Karpas-422 (cell line): ENCODE measurements at regions not wholly inside any gene's neighbourhood (a gene's known extent, or its start where the extent isn't known, plus 50 kb on each side); places are given as distances from the start of the nearest gene placed in this dataset.

Experiments
- DNase-seq: peaks from one replicate; pipeline ENCODE4 v3.0.0-alpha.2; 2015
- H2AFZ ChIP-seq: fragments of 200-600 bp; sonication (generic); 2 replicates; pipeline ENCODE4 v1.6.1; 2014; ENCODE audit warnings: antibody characterized with exemption, low read length, mixed read lengths
- H3K27ac ChIP-seq: fragments of 200-600 bp; sonication (generic); 2 replicates; pipeline ENCODE4 v1.5.1; 2014; ENCODE audit warnings: mild to moderate bottlenecking, low read length, moderate library complexity
- H3K27me3 ChIP-seq: fragments of 200-600 bp; sonication (generic); 2 replicates; pipeline ENCODE4 v1.6.1; 2014; ENCODE audit warnings: low read length, mixed read lengths
- H3K36me3 ChIP-seq: fragments of 200-600 bp; sonication (generic); 2 replicates; pipeline ENCODE4 v1.6.1; 2014; ENCODE audit warnings: low read length, mixed read lengths; ENCODE audit not compliant: insufficient read depth
- H3K4me1 ChIP-seq: fragments of 200-600 bp; sonication (generic); 2 replicates; pipeline ENCODE4 v1.6.1; 2014; ENCODE audit warnings: mild to moderate bottlenecking, low read length, mixed read lengths
- H3K4me2 ChIP-seq: fragments of 200-600 bp; sonication (generic); 2 replicates; pipeline ENCODE4 v1.6.1; 2014; ENCODE audit warnings: low read length, low read depth, mild to moderate bottlenecking; ENCODE audit not compliant: poor library complexity, severe bottlenecking
- H3K4me3 ChIP-seq: fragments of 200-600 bp; sonication (generic); 2 replicates; pipeline ENCODE4 v1.5.1; 2014; ENCODE audit warnings: mild to moderate bottlenecking, antibody characterized with exemption, low read length, mixed read lengths
- H3K79me2 ChIP-seq: fragments of 200-600 bp; sonication (generic); 2 replicates; pipeline ENCODE4 v1.6.1; 2014; ENCODE audit warnings: mild to moderate bottlenecking, low read length, mixed read lengths
- H3K9ac ChIP-seq: fragments of 200-600 bp; sonication (generic); 2 replicates; pipeline ENCODE4 v1.6.0; 2014; ENCODE audit warnings: low read length
- H3K9me2 ChIP-seq: fragments of 200-600 bp; sonication (generic), shearing (Covaris generic); replicated peaks from 2 replicates; pipeline ENCODE4 v1.6.0; 2014; ENCODE audit warnings: mild to moderate bottlenecking, low read length, moderate library complexity; ENCODE audit not compliant: insufficient read depth
- H3K9me3 ChIP-seq: fragments of 300-700, 200-600 bp; sonication (generic); 2 replicates; pipeline ENCODE4 v1.6.1; 2014; ENCODE audit warnings: low read length, mixed read lengths
- H4K20me1 ChIP-seq: fragments of 200-600 bp; sonication (generic); 2 replicates; pipeline ENCODE4 v1.6.1; 2014; ENCODE audit warnings: mild to moderate bottlenecking, antibody characterized with exemption, low read length, low read depth; ENCODE audit not compliant: insufficient read depth

DNA sequence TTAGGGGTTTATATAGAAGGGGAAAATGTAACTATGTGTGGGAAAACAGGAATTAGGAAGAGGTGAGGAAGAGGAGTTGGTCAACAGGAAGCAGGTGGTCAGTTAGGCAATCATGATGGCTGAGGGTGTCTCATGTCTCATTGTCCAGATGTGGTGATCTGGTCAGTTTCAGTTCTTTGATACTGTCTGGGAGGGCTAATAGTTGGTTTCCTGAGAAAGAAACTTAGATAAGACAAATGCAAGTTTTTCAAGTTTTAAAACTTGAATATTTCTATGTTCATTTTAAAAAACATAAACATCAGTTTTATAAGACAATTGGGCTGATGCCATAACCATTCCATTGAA lies 1121.8 kb upstream of the USP15 start:
- no peaks in the 10 kb centered on the region for H3K9me2 ChIP-seq
- H2AFZ ChIP-seq, result no peak overlapping the region
- H3K9ac ChIP-seq, result no peak overlapping the region
- DNase-seq, result no peak
- peaks cover 10% of the 10 kb centered on the region for H3K9me3 ChIP-seq
- no peaks in the 10 kb centered on the region for H3K36me3 ChIP-seq
- H4K20me1 ChIP-seq, result no peaks in the 10 kb centered on the region
- no peak overlapping the region for H3K4me3 ChIP-seq
- no peaks in the 10 kb centered on the region for H3K79me2 ChIP-seq
- no peak overlapping the region for H3K27ac ChIP-seq
- H3K27me3 ChIP-seq, result no peaks in the 10 kb centered on the region
- no peak overlapping the region for H3K4me2 ChIP-seq
- no peaks in the 10 kb centered on the region for H3K4me1 ChIP-seq

DNA sequence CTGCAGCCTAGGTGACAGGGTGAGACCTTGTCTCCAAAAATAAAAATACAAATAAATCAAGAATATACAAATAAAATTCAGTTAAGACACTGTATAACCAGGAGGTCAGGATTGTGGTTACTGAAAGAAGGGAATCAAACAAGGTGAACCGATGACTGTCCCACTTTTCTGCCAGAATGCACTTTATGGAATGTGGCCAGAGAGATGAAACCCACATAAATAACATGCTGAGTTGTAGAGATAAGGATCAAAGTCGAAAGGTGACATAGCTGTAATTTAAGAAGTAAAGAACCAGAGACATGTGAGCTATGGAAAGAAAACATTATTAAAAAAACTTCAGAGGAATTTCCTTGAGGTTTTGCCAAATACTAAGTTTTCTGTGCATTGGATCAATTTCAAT lies 1098.2 kb upstream of the USP15 start:
- no peak overlapping the region for H3K4me3 ChIP-seq
- no peaks in the 10 kb centered on the region for H4K20me1 ChIP-seq
- no peak overlapping the region for H3K4me2 ChIP-seq
- H3K4me1 ChIP-seq, result no peaks in the 10 kb centered on the region
- H2AFZ ChIP-seq, result no peak overlapping the region
- no peak overlapping the region for H3K9ac ChIP-seq
- DNase-seq, result no peak
- no peaks in the 10 kb centered on the region for H3K36me3 ChIP-seq
- H3K79me2 ChIP-seq, result no peaks in the 10 kb centered on the region
- H3K9me2 ChIP-seq, result no peaks in the 10 kb centered on the region
- peaks cover 25% of the 10 kb centered on the region; the same call in 1 of the 2 replicates for H3K9me3 ChIP-seq
- H3K27me3 ChIP-seq, result no peaks in the 10 kb centered on the region
- no peak overlapping the region for H3K27ac ChIP-seq

DNA sequence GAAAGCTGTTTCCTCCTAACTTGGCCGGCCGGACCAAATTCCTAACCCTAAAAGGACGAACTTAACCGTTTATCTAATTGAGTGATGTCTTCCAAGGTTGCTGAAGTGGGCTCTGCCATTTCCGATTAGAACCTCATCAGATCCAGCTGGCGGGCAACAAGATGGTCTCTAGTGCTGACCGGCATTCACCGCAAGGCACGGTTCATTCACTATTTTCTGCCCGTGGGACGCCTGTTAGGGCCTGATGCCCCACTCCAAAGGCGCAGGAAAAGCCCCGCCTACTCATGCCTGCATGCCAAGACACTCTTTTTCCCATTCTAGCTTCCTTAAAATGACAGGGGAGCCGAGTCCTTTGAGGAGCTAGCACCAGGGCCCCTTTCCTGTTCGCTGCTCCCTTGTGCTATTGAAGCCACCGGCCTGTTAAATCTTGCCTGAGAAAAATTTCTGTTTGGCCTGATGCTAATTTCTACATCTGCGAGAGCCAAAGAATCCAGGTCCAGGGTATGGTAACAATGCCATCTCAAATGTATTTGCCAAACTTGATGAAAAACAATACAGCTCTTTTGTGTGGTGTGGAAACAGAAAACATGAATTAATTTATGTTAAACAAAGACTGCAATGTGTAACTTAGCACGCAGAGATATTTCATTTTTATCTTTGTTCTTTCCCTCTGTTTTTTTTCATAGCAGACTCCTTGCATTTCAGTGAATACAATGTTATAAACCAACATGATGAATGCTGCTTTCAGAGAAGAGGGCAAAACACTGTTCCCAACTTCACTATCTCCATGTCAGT lies 1071.2 kb upstream of the USP15 start:
- no peaks in the 10 kb centered on the region for H3K9me2 ChIP-seq
- no peak overlapping the region for H3K27ac ChIP-seq
- H3K9me3 ChIP-seq, result no peaks in the 10 kb centered on the region; the same call in 1 of the 2 replicates
- no peak overlapping the region for H3K4me2 ChIP-seq
- no peak for DNase-seq
- H4K20me1 ChIP-seq, result no peaks in the 10 kb centered on the region
- H3K36me3 ChIP-seq, result no peaks in the 10 kb centered on the region
- no peaks in the 10 kb centered on the region for H3K4me1 ChIP-seq
- no peaks in the 10 kb centered on the region for H3K79me2 ChIP-seq
- H3K27me3 ChIP-seq, result no peaks in the 10 kb centered on the region
- no peak overlapping the region for H3K4me3 ChIP-seq
- no peak overlapping the region for H2AFZ ChIP-seq
- H3K9ac ChIP-seq, result no peak overlapping the region

DNA sequence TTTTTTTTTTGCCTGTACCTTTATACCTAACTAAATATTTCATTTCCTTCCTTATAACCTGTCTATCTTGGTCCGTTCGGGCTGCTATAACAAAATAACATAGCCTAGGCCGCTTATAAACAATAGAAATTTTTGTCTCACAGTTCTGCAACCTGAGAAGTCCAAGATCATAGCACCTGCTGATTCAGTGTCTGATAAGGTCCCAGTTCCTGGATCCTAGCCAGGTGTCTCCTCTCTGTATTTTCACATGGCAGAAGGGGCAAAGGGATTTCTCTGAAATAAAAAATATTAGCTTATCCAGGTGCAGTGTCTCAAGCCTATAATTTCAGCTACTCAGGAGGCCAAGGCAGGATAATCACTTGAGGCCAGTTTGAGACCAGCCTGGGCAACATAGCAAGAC lies 1046.6 kb upstream of the USP15 start:
- Histone ChIP-seq H3K36me3 (no peaks in the 10 kb centered on the region), H3K27me3 (no peaks in the 10 kb centered on the region), H3K9me2 (no peaks in the 10 kb centered on the region), H3K9me3 (peaks cover 25% of the 10 kb centered on the region), H3K79me2 (no peaks in the 10 kb centered on the region), H3K27ac (no peak overlapping the region), H4K20me1 (no peaks in the 10 kb centered on the region), H3K4me1 (no peaks in the 10 kb centered on the region), H3K4me2 (no peak overlapping the region), H2AFZ (no peak overlapping the region), H3K4me3 (no peak overlapping the region), H3K9ac (no peak overlapping the region)
- DNase-seq, result peak; percentile 21

DNA sequence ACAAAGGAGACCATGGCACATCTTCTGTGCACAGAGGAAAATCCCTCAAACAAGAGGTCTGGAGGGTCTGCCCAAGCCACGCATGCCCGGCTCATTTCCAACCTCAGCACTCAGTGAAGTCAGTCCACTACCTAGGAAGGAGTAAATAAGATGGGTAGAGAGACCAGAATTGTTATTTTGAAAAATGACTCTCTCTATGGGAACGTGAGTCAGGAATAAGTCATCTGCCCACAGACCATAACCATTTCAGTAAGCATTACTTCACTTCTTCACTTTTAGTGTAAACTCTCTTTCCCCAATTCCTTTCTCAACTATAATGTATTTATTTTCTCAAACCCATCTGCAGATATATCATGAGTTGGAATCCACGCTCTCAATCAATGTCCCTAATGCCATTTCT lies 1039.9 kb upstream of the USP15 start:
- no peak for DNase-seq

DNA sequence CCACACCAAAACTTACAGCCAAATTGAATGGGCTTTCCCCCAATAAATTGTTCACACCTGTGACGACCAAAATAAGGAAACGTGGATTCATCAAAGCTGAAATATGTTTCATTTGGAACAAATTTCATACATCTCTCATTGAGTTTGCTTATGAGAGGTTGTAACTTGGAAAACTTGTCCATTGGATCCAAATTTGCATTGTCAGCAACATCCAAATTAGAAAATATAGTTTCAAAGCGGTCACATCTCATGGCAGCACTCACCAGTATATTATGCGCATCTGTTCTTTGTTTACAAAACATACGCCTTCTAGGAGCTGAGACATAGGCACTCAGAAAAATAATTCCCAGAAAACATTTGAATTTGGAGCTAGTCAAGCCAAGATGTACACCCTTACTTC lies 1028.2 kb upstream of the USP15 start:
- H3K27me3 ChIP-seq, result no peaks in the 10 kb centered on the region
- no peak overlapping the region for H2AFZ ChIP-seq
- H3K9ac ChIP-seq, result no peak overlapping the region

More for the DNA sequence above, 1039.9 kb upstream of the USP15 start:
- Histone ChIP-seq H3K36me3 (no peaks in the 10 kb centered on the region), H4K20me1 (no peaks in the 10 kb centered on the region), H3K27ac (no peak overlapping the region), H3K79me2 (no peaks in the 10 kb centered on the region), H3K4me1 (no peaks in the 10 kb centered on the region), H3K27me3 (no peaks in the 10 kb centered on the region), H3K4me3 (no peak overlapping the region), H3K9ac (no peak overlapping the region), H2AFZ (no peak overlapping the region), H3K9me3 (peaks cover 10% of the 10 kb centered on the region; the same call in 1 of the 2 replicates), H3K4me2 (no peak overlapping the region), H3K9me2 (no peaks in the 10 kb centered on the region)

DNA sequence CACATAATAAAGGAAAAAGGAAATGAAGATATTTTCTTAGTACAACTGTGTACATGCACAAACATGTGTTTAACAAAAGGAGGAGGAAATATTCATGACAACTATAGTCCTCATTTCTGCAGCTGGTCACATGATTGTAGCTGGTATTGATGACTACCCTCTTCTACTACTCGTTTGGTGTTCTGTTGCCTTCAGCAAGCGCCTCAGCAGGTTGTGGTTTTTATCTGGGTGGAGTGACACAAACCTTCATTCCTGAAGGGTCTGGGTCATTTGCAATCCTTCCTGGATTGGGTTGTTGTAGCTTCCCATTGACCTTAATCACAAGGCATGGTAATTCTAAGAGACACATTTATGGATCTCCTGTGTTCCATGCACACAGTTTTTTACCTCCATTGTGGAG lies 1009.9 kb upstream of the USP15 start:
- Histone ChIP-seq H4K20me1 (no peaks in the 10 kb centered on the region), H3K4me2 (no peak overlapping the region), H3K4me3 (no peak overlapping the region), H3K36me3 (no peaks in the 10 kb centered on the region), H3K9me2 (no peaks in the 10 kb centered on the region), H3K9ac (no peak overlapping the region), H3K79me2 (no peaks in the 10 kb centered on the region), H3K9me3 (peaks cover 8% of the 10 kb centered on the region), H2AFZ (no peak overlapping the region), H3K4me1 (no peaks in the 10 kb centered on the region), H3K27ac (no peak overlapping the region), H3K27me3 (no peaks in the 10 kb centered on the region)
- DNase-seq, result no peak

More for the DNA sequence above, 1028.2 kb upstream of the USP15 start:
- no peak overlapping the region for H3K27ac ChIP-seq
- H3K9me3 ChIP-seq, result peaks cover 34% of the 10 kb centered on the region
- H3K9me2 ChIP-seq, result no peaks in the 10 kb centered on the region
- no peak overlapping the region for H3K4me2 ChIP-seq
- no peaks in the 10 kb centered on the region for H3K4me1 ChIP-seq
- no peaks in the 10 kb centered on the region for H3K79me2 ChIP-seq
- no peaks in the 10 kb centered on the region for H4K20me1 ChIP-seq
- H3K4me3 ChIP-seq, result no peak overlapping the region
- no peak for DNase-seq
- H3K36me3 ChIP-seq, result no peaks in the 10 kb centered on the region

DNA sequence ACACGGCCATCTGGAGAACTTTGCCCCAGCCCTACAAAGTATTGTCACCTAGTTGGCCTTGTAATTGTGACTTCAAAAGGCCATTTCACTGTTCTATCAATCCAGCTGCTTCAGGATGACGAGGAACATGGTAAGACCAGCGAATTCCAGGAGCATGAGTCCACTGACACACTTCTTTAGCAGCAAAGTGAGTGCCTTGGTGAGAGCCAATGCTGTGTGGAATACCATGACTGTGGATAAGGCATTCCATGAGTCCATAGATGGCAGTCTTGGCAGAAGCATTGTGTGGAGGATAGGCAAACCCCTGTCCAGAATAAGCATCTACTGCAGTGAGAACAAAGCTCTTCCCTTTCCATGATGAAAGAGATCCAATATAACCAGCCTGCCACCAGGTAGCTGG lies 1009.1 kb upstream of the USP15 start:
- Histone ChIP-seq H3K36me3 (no peaks in the 10 kb centered on the region), H3K27me3 (no peaks in the 10 kb centered on the region), H3K27ac (no peak overlapping the region), H4K20me1 (no peaks in the 10 kb centered on the region), H2AFZ (no peak overlapping the region), H3K79me2 (no peaks in the 10 kb centered on the region), H3K4me3 (no peak overlapping the region), H3K9ac (no peak overlapping the region), H3K9me2 (no peaks in the 10 kb centered on the region), H3K4me2 (no peak overlapping the region), H3K4me1 (no peaks in the 10 kb centered on the region), H3K9me3 (peaks cover 6% of the 10 kb centered on the region)
- no peak for DNase-seq
